ENCODE measurements at regions not wholly inside any gene's neighbourhood (a gene's known extent, or its start where the extent isn't known, plus 50 kb on each side); places are given as distances from the start of the nearest gene placed in this dataset.

DNA sequence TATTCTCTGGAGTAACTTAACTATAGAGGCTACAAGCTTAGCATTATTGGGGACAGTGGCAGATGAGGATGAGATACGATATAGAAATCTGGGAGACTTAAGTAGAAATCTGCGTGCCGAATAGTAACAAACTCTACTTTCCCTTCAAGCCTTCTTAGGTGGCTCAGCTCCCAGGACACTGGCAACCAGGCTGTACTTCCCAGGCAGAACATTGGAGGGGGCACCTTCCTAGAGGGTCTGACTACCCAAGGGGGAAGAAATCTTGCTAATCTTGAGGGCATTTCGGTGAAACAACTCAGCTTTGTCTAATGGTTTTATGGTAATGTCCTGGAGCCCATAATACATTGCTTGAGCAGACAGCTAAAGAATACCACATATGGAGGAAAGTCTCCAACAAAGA lies 126.2 kb upstream of the DTNA start:
- DNase-seq (ENCODE audit: insufficient read length, low spot score) (no peak), FAIRE-seq (no peak)

GRCh38 chr18:34590503-34590902 lies 119.6 kb upstream of the DTNA start:
- no peak for DNase-seq (ENCODE audit: insufficient read length, low spot score)
- no peak for FAIRE-seq

DNA sequence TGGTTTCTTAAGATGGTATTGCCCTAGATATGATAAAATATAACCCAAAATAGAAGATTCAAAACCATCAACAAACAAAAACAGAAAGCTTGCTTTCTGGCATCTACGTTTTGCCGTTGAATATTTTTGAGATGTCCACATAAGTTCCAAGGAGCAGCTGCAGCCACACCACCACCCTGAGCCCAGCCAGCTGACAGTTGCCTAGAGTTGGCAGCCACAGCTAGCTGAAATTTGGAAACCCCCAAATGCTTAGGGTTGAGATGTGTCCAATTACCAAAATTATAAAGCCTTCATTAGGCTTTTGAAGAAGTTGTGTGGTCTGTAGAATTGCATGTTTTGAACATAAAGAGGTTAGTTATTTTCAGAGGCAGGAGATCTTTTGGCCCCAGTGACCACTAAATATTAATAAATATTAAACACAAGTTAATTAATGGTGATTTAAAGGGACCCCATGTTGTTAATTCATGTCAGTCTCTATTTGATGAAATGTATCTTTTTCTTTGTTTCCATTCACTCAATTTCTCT lies 118.1 kb upstream of the DTNA start:
- DNase-seq (ENCODE audit: insufficient read length, low spot score), result no peak
- FAIRE-seq, result no peak

DNA sequence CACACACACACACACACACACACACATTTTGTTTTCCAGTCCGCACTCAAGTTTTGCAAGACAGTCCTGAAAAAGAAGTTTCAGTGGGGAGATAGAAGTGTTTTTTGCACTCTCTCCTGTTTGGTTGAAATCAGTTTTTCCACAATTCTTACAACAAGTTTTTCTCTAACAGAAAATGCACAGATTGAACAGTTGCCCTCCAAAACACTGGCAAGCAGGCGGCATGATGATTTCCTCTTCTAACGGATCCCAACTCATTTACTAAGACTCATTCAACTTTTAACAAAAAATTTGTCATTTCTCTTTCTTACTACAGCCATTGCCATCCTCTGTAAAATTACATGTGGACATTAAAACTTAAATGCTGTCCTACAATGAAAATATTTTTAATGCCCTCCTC lies 117.6 kb upstream of the DTNA start:
- no peak for FAIRE-seq
- DNase-seq (ENCODE audit: insufficient read length, low spot score), result no peak

GRCh38 chr18:34592961-34593382 lies 117.1 kb upstream of the DTNA start:
- FAIRE-seq, result no peak
- no peak for DNase-seq (ENCODE audit: insufficient read length, low spot score)

DNA sequence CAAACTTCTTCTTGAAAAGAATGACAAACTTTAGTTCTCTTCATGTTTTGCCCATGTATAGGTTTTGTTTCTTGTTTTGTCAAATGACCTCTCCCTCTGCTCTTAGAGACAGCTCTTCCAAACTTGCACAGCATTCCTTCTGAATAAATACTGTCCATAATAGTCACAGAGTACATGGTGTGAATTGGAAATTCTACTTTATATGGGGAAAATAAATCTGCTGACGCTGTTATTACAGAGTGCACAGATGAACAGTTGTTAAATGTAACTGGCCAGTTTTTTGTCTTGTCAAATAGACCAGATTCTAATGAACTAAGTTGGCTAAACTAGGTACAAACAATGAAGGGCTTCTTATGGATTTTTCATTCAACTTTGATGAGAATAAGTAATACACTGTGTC lies 115.8 kb upstream of the DTNA start:
- no peak for FAIRE-seq

GRCh38 chr18:34595690-34596089 lies 114.4 kb upstream of the DTNA start:
- FAIRE-seq (no peak), DNase-seq (ENCODE audit: insufficient read length, low spot score) (no peak)

More for the DNA sequence above, 115.8 kb upstream of the DTNA start:
- no peak for DNase-seq (ENCODE audit: insufficient read length, low spot score)

GRCh38 chr18:34598120-34598635 lies 111.9 kb upstream of the DTNA start:
- no peak for FAIRE-seq
- no peak for DNase-seq (ENCODE audit: insufficient read length, low spot score)

GRCh38 chr18:34600158-34600557 lies 109.9 kb upstream of the DTNA start:
- DNase-seq (ENCODE audit: insufficient read length, low spot score), result no peak
- FAIRE-seq, result no peak

GRCh38 chr18:34600874-34601656 lies 109.0 kb upstream of the DTNA start:
- no peak for DNase-seq (ENCODE audit: insufficient read length, low spot score)
- FAIRE-seq, result no peak

- DNase-seq (ENCODE audit: insufficient read length, low spot score), result no peak
- no peak for FAIRE-seq
Measured at GRCh38 chr18:34604591-34604990, 105.5 kb upstream of the DTNA start.

DNA sequence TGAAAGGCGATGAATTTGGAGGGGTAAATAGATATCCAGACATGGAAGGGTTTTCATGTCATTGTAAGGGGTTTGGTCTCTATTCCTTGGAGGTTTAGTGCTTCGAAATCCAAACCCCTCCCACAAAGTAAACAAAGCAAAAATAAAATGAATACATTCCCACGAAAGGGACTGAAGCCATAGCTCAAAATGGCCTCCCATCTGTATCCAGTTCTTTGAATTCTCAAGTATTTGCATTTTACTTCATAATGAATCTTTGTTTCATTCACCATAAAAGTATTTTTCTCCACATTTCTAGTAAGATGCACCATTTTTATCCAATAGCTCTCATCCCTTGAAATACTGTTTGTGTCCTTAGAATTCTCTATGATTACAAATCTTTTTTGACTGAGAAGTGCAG lies 103.2 kb upstream of the DTNA start:
- no peak for FAIRE-seq
- no peak for DNase-seq (ENCODE audit: insufficient read length, low spot score)

- DNase-seq (ENCODE audit: insufficient read length, low spot score) (no peak), FAIRE-seq (no peak)
Measured at GRCh38 chr18:34608064-34608463, 102.0 kb upstream of the DTNA start.

DNA sequence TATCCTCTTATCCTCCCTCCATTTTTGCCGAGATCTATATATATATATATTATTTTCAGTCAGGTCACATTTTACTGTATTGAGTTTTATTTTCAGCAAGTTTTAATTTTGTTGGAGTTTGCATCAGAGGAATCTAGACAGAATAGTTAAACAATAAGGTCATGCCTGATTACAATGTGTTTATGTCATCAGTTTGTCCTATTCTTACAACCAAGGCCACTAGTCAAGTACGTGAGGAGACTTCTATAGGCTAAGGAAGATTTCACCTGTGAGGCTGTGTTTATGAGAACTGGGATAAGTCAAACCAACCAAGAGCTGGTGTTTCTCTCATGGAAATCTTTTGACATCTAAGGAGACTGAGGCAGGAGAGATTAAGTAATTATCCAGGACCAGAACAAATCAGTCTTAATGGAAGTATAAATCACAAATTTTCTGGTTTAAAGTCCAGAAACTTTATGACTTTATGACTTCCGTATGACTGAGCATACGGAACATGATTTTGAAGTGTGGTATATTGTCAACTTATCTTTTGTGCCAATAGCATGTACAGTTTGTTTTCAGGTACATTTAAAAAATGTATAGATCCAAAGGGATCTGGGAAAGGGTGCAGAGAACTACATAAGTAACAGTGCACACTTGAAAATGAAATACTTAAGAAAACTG lies 100.0 kb upstream of the DTNA start:
- no peak for FAIRE-seq
- no peak for DNase-seq (ENCODE audit: insufficient read length, low spot score)

DNA sequence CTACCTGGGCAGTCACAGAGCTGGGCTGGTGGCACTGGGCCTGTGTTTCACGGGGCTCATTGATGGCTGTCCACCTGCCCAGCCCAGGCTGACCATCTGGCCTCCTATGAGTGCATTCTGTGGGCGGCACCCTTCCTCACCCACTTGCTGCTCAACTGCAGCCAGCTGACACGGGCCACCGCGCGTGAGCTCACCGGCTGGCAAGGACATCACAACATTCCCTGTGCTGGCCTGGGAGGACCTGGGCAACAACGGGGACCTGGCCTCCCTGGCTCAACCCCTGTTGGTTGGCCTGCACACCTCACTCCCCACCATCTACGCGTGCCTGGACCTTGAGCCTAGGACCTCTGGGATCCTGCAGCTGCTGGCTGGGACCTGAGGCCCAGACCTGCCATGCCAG lies 98.2 kb upstream of the DTNA start:
- FAIRE-seq (no peak), DNase-seq (ENCODE audit: insufficient read length, low spot score) (no peak)

- FAIRE-seq, result no peak
- no peak for DNase-seq (ENCODE audit: insufficient read length, low spot score)
Measured at GRCh38 chr18:34620258-34620861, 89.7 kb upstream of the DTNA start.

- DNase-seq (ENCODE audit: insufficient read length, low spot score) (no peak), FAIRE-seq (no peak)
Measured at GRCh38 chr18:34623557-34623956, 86.5 kb upstream of the DTNA start.

DNA sequence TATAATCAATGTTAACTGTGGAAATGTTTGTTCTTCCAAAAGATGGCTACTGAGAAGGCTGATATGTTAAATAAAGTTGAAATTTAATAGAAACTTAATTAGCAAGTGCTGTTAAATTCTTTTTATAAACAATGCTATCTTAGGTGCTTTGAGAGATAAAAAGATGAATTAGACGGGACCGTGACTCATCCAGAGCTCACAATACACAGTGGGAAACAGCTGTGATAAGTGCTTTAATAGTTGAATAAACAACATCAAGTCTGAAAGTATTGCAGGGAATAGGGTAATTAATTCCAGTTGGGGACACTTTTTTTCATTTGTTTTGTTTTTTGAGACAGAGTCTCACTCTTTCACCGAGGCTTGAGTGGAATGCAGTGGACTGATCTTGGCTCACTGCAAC lies 85.5 kb upstream of the DTNA start:
- FAIRE-seq, result no peak
- no peak for DNase-seq (ENCODE audit: insufficient read length, low spot score)

DNA sequence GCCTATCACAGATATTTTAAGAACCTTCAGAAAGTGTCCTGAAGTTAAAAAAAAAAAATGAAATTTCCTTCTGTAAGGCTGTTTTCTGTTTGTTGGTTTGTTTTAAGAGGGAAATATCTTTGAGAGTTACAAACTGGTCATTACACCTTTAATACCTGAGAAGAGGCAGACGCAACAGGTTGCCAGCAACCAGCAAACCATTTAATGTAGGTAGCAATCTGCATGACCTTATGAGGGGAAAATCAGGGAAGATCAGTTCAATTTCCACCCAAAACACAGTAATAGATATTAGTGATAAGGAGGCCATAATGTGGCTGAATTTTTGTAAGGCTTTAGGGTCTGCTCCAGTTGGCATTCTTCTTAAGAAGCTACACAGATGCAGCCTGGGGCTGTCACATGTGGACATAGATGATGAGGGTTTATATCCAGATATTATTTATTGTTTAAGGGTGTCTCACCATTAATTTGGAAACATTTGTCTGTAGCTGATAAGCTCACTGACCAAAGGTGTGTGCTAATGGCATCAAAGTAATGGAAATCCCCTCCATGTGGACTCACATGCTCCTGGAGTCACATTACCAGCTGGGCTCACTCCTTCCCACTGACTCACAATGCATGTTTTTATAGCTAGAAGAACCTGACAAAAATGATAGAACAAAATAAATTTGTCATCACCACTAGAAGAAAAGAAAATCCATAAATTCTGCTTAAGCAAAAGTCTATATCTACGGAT lies 83.5 kb upstream of the DTNA start:
- DNase-seq (ENCODE audit: insufficient read length, low spot score), result no peak
- FAIRE-seq, result no peak

GRCh38 chr18:34627137-34627920 lies 82.8 kb upstream of the DTNA start:
- DNase-seq (ENCODE audit: insufficient read length, low spot score), result no peak
- FAIRE-seq, result no peak
